ENCODE measurements at regions not wholly inside any gene's neighbourhood (a gene's known extent, or its start where the extent isn't known, plus 50 kb on each side); places are given as distances from the start of the nearest gene placed in this dataset.

DNA sequence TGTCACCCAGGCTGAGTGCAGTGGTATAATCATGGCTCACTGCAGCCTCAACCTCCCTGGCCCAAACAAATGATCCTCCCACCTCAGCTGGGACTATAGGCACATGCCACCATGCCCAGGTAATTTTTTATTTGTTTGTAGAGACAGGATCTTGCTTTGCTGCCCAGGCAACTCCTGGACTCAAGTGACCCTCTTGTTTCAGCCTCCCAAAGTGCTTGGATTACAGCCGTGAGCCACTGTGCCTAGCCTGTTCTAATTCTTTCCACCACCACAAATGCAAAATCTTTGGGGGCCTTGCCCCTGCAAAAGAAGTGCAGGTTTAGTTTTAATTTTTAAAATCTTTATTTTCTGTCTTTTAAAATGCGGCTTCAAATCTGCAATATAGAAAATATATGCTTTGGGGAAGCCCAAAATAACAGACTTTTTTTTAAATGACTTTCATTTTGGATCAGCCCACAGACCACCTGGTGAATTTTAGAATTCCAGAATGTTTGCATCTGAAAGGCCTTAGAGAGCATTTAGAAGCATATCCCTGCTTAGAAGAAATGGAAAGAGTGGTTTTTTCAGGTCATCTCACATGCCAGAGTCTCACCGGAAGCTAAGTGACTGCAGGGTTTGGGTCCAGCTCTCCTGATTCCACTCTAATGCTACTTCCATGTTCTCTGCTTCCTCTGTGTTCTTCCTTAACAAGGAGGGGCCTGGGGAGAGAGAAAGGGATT, 111.4 kb upstream of the FER start:
- CTCF ChIA-PET, result no interaction called here

DNA sequence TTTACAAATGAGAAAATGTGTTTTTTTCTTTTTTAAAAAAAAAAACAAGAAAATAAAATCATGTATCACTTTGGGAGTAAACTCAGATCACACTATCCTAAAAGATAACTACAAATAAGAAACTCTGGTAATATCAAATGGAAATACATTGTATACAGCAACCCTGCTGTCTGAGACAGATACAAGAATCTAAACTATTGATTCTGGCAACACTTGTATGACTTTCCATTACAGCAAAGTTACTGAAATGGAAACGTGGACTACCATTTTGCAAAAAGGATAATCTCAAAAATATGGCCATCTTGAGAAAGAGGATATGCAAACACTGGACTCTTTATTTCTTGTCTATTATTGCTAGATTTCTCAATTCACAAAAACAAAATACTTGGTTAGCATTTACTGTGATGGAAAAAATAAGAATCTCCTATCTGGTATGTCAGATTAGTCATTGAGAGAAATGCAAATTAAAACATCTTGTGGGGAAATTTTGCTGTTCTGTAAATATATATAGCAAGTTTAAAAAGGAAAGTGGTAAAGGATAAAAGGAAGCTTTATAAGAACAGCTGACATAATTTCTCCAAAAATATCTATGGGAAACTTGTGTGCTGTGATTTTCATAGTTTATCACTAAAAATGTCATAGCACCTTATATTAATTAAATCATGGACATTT, 112.9 kb upstream of the FER start:
- no peak for FAIRE-seq
- no peak overlapping the region for H3K27ac ChIP-seq (ENCODE audit: insufficient read depth, low read depth, low read length)
- POLR2A ChIA-PET, result no interaction called here

More for the DNA sequence above, 111.4 kb upstream of the FER start:
- H3K9me1 ChIP-seq (replicated peaks; ENCODE audit: control insufficient read depth, extremely low read depth, insufficient read depth, low read length), result no peaks in the 10 kb centered on the region
- FAIRE-seq (no peak), DNase-seq (ENCODE audit: low read depth, low spot score) (no peak)
- POLR2A ChIA-PET, result no interaction called here
- H3K79me2 ChIP-seq (ENCODE audit: control insufficient read depth, insufficient read depth, low read length), result no peaks in the 10 kb centered on the region
- no peaks in the 10 kb centered on the region for H3K27me3 ChIP-seq (ENCODE audit: control insufficient read depth in 2 of 2, insufficient read depth in 2 of 2, low read length in 2 of 2)
- H3K36me3 ChIP-seq (ENCODE audit: control insufficient read depth in 2 of 2, extremely low read depth in 1 of 2, insufficient read depth in 2 of 2, low read length in 2 of 2), result no peaks in the 10 kb centered on the region
- H3K9me3 ChIP-seq (replicated peaks; ENCODE audit: control insufficient read depth, insufficient read depth, low read length), result no peaks in the 10 kb centered on the region
- intact Hi-C loops (cut with micrococcal nuclease) (no loop called here), dilution Hi-C loops (cut with MboI; ENCODE audit: extremely low pct_ligation_motif_present, low sequenced_read_pairs) (no loop called here)
- H3K4me2 ChIP-seq (ENCODE audit: insufficient read depth, low read length), result no peak overlapping the region
- H3K27ac ChIP-seq (ENCODE audit: insufficient read depth, low read depth, low read length), result no peak overlapping the region
- H4K20me1 ChIP-seq (replicated peaks; ENCODE audit: control insufficient read depth, extremely low read depth, insufficient read depth, low read length), result no peaks in the 10 kb centered on the region
- no peak overlapping the region for H3K9ac ChIP-seq (replicated peaks; ENCODE audit: extremely low read depth, insufficient read depth, low read length)
- H3K4me1 ChIP-seq (ENCODE audit: control insufficient read depth, extremely low read depth, insufficient read depth, low read length), result no peaks in the 10 kb centered on the region
- H2AFZ ChIP-seq (ENCODE audit: low read depth, low read length), result no peak overlapping the region
- BruUV-seq (replicated peaks), result no TSS peak
- H3K4me3 ChIP-seq (replicated peaks in 1 of 3; ENCODE audit: insufficient read depth in 1 of 3, low read depth in 1 of 3, low read length in 3 of 3), result no peak overlapping the region
- TF ChIP-seq, protein P1, sequence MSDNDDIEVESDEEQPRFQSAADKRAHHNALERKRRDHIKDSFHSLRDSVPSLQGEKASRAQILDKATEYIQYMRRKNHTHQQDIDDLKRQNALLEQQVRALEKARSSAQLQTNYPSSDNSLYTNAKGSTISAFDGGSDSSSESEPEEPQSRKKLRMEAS (IDR thresholded peaks at IDR 0.05; ENCODE audit: insufficient read depth, insufficient read length), result no peak
- TF ChIP-seq POLR2A (IDR thresholded peaks at IDR 0.05; ENCODE audit: low read depth, low read length), result no peak
- TF ChIP-seq EZH2 (IDR thresholded peaks at IDR 0.05; ENCODE audit: borderline replicate concordance, low read depth, low read length, severe bottlenecking), result no peak
- no peak for TF ChIP-seq JUN (IDR thresholded peaks at IDR 0.05; ENCODE audit: borderline replicate concordance, insufficient read depth, insufficient read length, low read depth)
- no peak for TF ChIP-seq GATA2 (IDR thresholded peaks at IDR 0.05; ENCODE audit: insufficient read depth, insufficient read length, low read depth, low read length)
- no peak for TF ChIP-seq MYC (IDR thresholded peaks at IDR 0.05; ENCODE audit: low read depth, low read length)
- no peak for TF ChIP-seq POLR2AphosphoS5 (IDR thresholded peaks at IDR 0.05; ENCODE audit: insufficient read depth, low read depth, low read length)
- TF ChIP-seq FOS (IDR thresholded peaks at IDR 0.05; ENCODE audit: borderline replicate concordance, insufficient read depth, low read length), result no peak

More for the DNA sequence above, 112.9 kb upstream of the FER start:
- no peak for TF ChIP-seq GATA2 (IDR thresholded peaks at IDR 0.05; ENCODE audit: insufficient read depth, insufficient read length, low read depth, low read length)
- TF ChIP-seq POLR2AphosphoS5 (IDR thresholded peaks at IDR 0.05; ENCODE audit: insufficient read depth, low read depth, low read length), result no peak
- no peak for TF ChIP-seq EZH2 (IDR thresholded peaks at IDR 0.05; ENCODE audit: borderline replicate concordance, low read depth, low read length, severe bottlenecking)
- TF ChIP-seq, protein P2, sequence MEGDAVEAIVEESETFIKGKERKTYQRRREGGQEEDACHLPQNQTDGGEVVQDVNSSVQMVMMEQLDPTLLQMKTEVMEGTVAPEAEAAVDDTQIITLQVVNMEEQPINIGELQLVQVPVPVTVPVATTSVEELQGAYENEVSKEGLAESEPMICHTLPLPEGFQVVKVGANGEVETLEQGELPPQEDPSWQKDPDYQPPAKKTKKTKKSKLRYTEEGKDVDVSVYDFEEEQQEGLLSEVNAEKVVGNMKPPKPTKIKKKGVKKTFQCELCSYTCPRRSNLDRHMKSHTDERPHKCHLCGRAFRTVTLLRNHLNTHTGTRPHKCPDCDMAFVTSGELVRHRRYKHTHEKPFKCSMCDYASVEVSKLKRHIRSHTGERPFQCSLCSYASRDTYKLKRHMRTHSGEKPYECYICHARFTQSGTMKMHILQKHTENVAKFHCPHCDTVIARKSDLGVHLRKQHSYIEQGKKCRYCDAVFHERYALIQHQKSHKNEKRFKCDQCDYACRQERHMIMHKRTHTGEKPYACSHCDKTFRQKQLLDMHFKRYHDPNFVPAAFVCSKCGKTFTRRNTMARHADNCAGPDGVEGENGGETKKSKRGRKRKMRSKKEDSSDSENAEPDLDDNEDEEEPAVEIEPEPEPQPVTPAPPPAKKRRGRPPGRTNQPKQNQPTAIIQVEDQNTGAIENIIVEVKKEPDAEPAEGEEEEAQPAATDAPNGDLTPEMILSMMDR (IDR thresholded peaks at IDR 0.05; ENCODE audit: extremely low read depth in 1 of 2, insufficient read depth in 1 of 2, low read depth in 1 of 2, low read length in 2 of 2), result no peak
- TF ChIP-seq, protein P1 (IDR thresholded peaks at IDR 0.05; ENCODE audit: insufficient read depth, insufficient read length), result no peak
- TF ChIP-seq JUN (IDR thresholded peaks at IDR 0.05; ENCODE audit: borderline replicate concordance, insufficient read depth, insufficient read length, low read depth), result no peak
- TF ChIP-seq MYC (IDR thresholded peaks at IDR 0.05; ENCODE audit: low read depth, low read length), result no peak
- no peak for TF ChIP-seq FOS (IDR thresholded peaks at IDR 0.05; ENCODE audit: borderline replicate concordance, insufficient read depth, low read length)
- no peak for TF ChIP-seq POLR2A (IDR thresholded peaks at IDR 0.05; ENCODE audit: low read depth, low read length)
- dilution Hi-C loops (cut with MboI; ENCODE audit: extremely low pct_ligation_motif_present, low sequenced_read_pairs), result no loop called here
- H3K4me1 ChIP-seq (ENCODE audit: control insufficient read depth, extremely low read depth, insufficient read depth, low read length), result no peaks in the 10 kb centered on the region
- no peak overlapping the region for H3K9ac ChIP-seq (replicated peaks; ENCODE audit: extremely low read depth, insufficient read depth, low read length)
- H3K4me3 ChIP-seq (replicated peaks in 1 of 3; ENCODE audit: insufficient read depth in 1 of 3, low read depth in 1 of 3, low read length in 3 of 3), result no peak overlapping the region
- no peak overlapping the region for H2AFZ ChIP-seq (ENCODE audit: low read depth, low read length)
- H3K36me3 ChIP-seq (ENCODE audit: control insufficient read depth in 2 of 2, extremely low read depth in 1 of 2, insufficient read depth in 2 of 2, low read length in 2 of 2), result no peaks in the 10 kb centered on the region
- intact Hi-C loops (cut with micrococcal nuclease), result no loop called here
- no peaks in the 10 kb centered on the region for H3K9me1 ChIP-seq (replicated peaks; ENCODE audit: control insufficient read depth, extremely low read depth, insufficient read depth, low read length)
- H3K79me2 ChIP-seq (ENCODE audit: control insufficient read depth, insufficient read depth, low read length), result no peaks in the 10 kb centered on the region
- H3K9me3 ChIP-seq (replicated peaks; ENCODE audit: control insufficient read depth, insufficient read depth, low read length), result no peaks in the 10 kb centered on the region
- DNase-seq (ENCODE audit: low read depth, low spot score), result no peak
- no TSS peak for BruUV-seq (replicated peaks)
- no peaks in the 10 kb centered on the region for H4K20me1 ChIP-seq (replicated peaks; ENCODE audit: control insufficient read depth, extremely low read depth, insufficient read depth, low read length)
- H3K27me3 ChIP-seq (ENCODE audit: control insufficient read depth in 2 of 2, insufficient read depth in 2 of 2, low read length in 2 of 2), result no peaks in the 10 kb centered on the region
- CTCF ChIA-PET, result no interaction called here
- H3K4me2 ChIP-seq (ENCODE audit: insufficient read depth, low read length), result no peak overlapping the region

All from endothelial cell of umbilical vein (primary cell).